GM12874 (cell line): ENCODE measurements at regions not wholly inside any gene's neighbourhood (a gene's known extent, or its start where the extent isn't known, plus 50 kb on each side); places are given as distances from the start of the nearest gene placed in this dataset.

ENCODE experiments used
- TF ChIP-seq, protein P1 (sequence below): IDR thresholded peaks from 2 replicates; pipeline ENCODE4 v1.5.1; 2011; ENCODE audit warnings: low read depth, mild to moderate bottlenecking, control low read depth, low read length, moderate library complexity; ENCODE audit not compliant: insufficient read depth

- TF ChIP-seq, protein P1, sequence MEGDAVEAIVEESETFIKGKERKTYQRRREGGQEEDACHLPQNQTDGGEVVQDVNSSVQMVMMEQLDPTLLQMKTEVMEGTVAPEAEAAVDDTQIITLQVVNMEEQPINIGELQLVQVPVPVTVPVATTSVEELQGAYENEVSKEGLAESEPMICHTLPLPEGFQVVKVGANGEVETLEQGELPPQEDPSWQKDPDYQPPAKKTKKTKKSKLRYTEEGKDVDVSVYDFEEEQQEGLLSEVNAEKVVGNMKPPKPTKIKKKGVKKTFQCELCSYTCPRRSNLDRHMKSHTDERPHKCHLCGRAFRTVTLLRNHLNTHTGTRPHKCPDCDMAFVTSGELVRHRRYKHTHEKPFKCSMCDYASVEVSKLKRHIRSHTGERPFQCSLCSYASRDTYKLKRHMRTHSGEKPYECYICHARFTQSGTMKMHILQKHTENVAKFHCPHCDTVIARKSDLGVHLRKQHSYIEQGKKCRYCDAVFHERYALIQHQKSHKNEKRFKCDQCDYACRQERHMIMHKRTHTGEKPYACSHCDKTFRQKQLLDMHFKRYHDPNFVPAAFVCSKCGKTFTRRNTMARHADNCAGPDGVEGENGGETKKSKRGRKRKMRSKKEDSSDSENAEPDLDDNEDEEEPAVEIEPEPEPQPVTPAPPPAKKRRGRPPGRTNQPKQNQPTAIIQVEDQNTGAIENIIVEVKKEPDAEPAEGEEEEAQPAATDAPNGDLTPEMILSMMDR, result no peak
Measured at GRCh38 chr20:60624066-60624465, 628.0 kb upstream of the CDH4 start.

DNA sequence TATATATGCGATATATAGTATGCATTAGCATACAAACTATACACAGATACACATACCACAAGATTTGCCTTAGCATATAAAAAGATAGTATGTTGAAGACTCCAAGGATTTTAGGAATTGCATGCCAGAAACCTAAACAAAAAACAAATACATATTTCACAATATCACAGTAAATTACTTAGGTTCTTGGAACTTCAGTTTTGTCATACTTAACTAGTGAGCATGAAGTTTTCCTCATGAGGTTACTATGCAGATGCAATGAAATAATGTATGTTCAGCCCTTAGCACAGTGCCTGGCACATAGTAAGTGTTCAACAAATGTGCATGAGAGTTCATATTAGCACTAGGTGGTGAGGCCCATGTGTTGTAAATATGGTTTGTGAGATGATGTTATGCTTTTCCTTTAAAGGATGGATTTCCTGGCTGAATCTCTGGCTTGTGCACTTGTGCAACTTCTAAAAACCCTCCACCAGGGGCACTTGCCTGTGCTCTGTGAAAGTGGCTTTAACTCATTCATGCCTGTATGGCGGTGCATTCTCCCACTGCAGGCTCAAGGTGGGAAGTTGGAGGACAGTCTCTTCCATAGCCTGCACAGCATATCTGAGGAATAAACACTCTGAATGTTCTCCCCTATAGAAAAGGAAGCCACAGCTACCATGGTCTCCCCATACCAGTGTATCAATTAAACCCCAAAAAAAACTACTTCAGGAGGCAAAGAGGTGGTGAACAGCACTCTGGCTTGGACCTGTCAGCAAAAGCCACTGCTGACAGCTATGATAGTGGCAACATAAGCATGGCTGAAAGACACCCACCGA, 624.1 kb upstream of the CDH4 start:
- TF ChIP-seq, protein P1, result no peak

DNA sequence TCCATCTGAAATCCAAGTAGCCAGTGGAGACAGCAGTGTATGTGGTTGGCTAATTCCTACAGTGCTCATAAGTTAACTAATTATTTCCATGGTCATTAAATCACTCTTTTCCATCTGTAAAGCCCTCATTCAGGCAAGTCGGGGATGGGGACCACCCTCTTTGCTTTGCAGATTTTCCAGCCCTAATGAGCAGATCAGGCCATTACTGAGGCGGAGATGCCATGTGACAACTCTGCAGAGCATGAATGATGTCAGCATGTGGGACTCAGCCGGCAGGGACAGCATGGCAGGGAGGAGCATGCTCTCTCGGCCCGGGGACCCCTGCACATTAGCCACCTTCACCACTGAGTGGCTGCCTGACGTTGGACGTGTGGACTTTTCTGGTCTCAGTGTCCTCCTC, 623.3 kb upstream of the CDH4 start:
- TF ChIP-seq, protein P1, result no peak

DNA sequence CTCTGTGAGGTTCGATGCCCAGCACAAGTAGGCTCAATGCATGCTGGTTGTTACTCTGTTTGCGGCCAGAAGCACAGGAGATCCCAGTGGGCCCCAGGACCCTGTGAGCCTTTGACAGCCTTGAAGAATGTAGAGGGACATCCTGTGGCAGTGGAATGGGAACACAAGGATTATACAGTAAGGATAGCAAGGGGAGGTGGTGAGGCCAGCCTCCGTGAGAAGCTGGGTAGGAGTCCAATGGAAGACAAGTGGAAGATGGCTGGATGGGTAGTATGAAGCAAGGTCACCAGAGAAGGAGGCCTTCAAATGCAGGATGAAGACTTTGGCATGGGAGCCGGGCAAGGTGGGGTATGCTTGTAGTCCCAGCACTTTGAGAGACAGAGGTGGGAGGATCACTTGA, 622.9 kb upstream of the CDH4 start:
- TF ChIP-seq, protein P1, result no peak

GRCh38 chr20:60630609-60631008, 621.5 kb upstream of the CDH4 start:
- TF ChIP-seq, protein P1, result no peak

- TF ChIP-seq, protein P1, result no peak
Measured at GRCh38 chr20:60631585-60632287, 620.3 kb upstream of the CDH4 start.

- TF ChIP-seq, protein P1, result no peak
Measured at GRCh38 chr20:60632391-60633262, 619.4 kb upstream of the CDH4 start.
